Renal pelvis (tissue), 1 donor: ENCODE measurements at regions not wholly inside any gene's neighbourhood (a gene's known extent, or its start where the extent isn't known, plus 50 kb on each side); places are given as distances from the start of the nearest gene placed in this dataset.
A peak's percentile ranks its signal among the peaks of the same experiment; 100 is the strongest.
"Not testable (repeated sequence)": the region's sequence is repeated elsewhere in the genome, so short reads cannot be mapped to it uniquely, and the experiment has no call there.

Experiments
- DNase-seq: peaks from one replicate; pipeline ENCODE4 v3.0.0-alpha.2; 2013

DNA sequence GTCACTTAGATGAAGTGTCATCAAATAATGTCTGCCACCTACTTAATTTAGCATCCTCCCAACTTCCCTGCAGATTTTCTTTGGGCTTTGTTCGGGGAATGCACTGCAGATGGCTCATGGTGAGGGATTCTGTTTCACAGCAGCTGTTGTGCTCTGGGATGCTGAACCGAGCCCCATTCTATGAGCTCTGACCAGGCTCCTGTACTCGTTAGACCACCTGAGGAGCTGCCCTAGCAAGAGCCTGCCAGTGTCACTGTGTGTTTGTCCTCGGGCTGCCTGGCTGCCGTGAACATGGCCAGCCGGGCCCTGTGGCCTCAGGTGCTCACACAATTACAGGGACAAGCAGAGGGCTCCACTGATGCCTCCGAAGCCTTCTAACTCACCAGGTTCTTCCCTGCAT, 238.8 kb upstream of the ECI2 start:
- DNase-seq = no peak

DNA sequence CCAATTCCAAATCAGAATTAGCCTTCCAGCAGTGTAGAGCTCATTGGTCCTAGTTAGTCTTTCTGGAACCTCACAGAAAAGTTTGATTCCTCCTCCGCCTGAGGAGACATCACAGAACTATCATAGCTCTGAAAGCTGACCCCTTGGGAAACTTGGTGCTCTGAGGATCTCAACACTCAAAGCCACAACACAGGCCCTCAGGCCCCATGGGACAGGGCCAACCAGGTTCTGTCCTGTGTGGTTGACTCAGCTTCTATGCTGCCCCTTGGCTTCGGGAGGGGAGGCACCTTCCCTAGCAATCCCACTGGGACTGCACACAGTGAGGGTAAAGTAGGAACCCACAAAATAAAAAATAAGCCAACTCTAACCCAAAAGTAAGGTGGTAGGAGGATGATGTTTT, 237.5 kb upstream of the ECI2 start:
- no peak for DNase-seq

DNA sequence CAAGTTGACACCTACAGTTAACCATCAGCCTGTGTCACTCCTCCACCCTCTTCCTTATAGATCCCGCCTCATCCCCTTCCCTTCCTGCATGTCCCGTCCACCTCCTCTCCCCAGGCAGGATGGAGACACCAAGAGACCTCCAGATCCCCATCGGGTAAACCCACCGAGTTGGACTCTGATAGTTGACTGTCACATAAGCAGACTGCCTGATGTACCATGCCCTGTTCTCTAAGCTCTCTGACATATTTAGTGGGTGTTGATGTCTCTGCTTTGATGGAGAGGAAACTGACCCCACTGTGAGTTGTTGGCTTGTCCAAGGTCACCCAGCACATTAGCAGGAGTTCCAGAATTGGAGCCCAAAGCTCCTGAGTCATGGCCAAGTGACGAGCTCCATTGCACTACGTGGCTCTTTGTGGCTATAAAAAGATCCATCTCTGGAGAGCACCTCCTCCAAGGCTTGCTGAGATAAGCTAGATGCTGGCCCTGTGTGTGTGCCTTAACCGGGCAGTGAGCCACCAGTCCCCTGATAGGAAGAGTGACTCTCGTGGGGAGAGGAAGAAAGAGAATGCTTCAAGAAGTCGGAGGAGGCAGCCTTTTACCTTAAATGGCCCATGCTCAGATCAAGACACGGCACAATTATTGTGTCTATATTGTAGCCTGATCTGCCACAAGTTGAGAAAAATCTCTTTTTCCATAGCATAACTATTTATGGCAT, 236.0 kb upstream of the ECI2 start:
- no peak for DNase-seq

DNA sequence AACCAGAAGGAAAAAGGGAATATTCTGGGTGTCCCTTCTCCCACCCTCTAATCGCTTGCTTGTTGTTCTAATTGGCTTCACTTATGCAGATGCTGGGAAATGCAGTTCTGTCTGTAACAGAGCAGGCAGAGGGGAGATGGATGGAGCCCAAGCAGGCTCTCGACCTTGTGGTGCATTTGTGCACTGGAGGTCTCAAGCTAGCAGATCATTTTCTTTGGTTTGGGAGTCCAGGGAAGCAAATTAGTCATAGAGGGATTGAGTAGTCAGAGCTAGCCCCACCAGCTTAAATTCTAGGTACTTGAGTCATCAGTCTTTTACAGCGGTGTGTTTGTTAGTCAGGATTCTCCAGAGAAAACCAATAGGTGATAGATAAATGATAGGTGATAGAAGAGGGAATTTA, 234.7 kb upstream of the ECI2 start:
- DNase-seq = no peak

DNA sequence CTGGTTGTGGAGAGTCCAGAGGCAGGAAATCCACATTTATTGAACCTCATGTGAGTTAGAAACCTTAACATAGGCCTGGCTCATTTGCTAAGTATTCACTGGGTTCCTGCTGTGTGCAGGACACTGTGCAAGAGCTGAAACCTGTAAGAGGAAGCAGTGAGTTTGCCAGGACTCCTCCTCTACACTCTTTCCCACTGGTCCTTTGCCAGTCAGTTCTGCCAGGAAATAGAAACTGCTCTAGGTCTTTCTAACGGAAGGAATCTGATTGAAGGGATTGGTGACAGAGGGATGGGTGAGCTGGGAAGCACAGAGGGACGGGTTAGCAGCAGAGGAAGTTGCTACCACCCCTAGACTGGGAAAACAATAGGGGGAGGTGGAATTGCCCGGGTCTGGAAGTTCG, 234.2 kb upstream of the ECI2 start:
- DNase-seq = no peak

DNA sequence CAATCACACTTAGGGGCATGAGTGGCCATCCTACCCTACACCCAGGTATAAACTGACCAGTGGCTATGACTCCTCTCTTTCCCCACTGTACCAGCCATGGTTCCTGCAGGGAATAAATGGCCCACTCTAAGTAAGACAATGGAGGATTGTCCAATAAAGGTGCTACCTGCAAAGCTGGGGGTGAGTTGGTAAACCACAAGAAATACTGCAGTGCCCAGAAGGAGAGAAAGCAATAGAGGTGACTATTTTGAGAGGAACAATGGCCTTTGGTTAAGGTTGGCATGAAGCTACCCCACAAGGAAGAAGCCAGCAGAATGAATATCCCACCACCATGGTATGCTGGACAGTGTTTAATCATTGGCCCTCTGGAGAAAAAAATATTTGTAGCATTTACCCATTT, 233.3 kb upstream of the ECI2 start:
- no peak for DNase-seq

DNA sequence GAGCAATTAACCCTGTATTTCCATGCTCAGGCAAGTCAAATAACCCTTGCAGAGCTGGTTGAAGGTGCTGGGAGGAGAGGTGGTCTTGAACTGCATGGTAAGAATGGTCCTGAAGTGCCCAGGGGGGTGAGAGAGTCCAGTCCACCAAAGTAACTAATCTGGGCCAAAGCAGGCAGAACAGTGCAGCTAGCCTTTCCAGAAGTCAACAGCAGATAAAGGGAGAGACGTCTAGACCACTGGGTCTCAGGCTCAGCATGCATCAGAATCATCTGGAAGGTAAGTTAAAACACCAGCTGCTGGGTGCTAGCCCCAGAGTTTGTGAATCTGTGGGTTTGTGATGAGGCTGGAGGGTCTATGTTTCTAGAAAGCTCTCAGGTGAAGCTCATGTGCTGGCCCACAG, 232.3 kb upstream of the ECI2 start:
- DNase-seq = no peak

DNA sequence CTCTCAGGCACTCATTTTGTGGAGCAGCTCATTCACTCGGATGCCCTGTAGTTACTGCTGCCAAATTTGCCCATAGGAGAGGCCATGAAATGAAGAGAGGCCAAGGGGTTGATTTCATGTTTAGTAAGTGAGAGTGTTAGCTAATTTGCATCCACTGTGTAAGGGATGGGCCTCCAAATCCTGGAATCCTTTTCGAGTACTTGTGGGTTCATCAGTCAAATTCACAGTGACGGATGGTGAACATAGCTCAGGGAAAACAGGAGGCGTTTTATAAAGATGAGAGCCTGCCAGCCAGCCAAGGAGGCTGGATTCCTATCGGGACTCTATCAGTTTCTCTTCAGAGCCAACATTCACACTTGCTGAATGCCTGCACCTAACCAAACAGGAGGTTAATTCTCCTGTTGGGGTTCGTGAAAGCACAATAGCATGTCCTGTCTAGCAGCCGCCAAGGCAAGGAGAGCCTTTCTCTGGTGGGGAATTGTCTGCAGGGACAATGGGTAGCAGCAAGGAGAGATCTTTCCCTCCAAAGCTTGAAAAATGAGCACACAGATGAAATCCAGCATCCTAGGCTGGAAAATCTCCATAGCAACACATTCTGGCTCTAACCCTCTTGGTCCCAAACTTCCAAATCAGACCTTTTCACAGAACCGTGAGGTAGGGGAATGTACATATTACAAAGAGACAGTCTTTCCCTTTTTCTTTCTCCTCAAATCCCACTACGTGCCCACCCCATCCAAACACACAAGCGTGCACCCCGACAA, 231.4 kb upstream of the ECI2 start:
- no peak for DNase-seq

DNA sequence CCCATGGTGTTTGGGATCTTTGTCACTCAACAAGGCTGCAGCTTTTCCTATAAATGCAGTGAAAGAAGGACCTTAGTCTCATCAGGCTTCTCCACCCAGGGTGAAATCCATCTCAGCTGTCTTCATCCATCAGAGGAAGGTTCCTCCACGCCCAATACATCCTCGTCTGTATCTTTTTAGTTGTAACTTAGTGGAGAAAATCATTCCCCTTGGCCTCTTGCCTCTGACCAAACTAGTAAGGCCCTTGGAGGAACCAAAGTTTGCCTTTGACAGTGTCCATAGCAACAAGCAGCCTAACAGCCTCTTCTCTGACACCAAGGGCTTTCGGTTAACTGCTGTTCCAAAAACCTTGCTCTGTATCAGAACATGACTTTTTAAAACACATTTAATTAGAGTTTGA, 230.3 kb upstream of the ECI2 start:
- no peak for DNase-seq

DNA sequence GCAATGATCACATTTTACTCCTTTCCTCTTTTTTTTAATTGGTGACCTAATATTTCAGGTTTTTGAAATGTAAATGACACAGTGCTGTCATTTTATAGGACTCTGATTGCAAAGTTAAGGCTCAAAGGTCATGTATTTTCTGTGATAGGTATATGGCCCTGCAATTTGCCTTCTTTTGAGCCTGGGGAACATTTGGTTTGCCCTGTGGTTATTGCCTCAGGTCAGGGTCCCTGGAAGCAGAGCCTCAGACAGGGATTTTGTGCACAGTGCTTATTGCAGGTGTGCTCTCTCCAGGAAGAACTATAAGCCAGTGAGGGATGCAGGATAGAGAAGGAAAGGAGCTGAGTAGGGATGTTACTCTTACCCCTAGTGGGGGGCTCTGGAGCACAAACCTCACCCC, 229.3 kb upstream of the ECI2 start:
- no peak for DNase-seq

DNA sequence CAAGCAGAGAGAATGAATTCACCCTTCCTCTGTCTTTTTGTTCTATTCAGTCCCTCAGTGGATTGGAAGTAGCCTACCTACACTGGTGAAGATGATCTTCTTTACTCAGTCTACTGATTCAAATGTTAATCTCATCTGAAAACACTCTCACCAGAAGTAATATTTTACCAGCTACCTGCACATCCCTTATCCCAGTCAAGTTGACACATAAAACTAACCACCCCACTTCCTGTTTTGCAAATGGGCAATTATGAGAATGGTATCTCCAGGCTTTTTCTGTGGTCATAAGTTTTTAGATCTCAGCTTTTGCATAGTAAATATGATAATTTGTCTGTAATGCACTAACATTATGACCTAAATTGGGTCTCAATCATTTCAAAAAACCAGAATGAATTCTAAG, 228.8 kb upstream of the ECI2 start:
- no peak for DNase-seq

DNA sequence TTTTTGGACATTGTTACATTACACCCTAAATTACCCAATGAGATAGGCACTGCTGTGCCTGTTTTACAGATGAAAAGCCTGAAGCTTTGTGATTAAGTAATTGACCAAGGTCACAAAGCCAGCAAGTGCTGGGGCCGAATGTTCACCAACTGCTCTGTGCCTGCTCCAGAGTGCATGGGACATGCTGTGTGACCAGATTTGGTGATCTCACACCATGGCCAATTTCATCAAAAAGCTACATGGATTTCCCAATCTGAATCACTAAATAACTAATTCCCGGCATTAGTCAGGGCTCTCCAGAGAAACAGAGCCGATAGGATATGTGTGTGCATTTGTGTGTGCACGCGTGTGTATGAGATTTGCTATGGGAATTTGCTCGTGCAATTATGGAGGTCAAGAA, 228.3 kb upstream of the ECI2 start:
- DNase-seq = no peak

DNA sequence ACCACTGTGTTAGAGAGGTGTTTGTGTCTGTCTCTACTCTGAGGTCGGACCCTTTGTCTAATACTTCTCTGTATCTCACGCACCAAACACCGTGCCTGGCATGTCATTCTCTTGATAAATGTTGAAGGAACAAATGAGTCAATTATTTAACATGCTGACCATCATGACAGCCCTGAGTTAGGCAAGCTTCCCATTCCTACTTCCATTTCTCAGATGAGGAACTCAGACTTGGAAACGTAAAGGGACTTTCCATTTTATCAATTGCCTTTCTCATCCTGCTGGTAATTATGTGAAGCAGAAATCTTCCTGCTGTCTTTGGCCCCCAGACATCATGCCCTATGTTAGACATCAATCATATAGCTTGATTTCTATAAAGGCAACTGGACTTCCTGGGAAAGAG, 227.0 kb upstream of the ECI2 start:
- DNase-seq = no peak

DNA sequence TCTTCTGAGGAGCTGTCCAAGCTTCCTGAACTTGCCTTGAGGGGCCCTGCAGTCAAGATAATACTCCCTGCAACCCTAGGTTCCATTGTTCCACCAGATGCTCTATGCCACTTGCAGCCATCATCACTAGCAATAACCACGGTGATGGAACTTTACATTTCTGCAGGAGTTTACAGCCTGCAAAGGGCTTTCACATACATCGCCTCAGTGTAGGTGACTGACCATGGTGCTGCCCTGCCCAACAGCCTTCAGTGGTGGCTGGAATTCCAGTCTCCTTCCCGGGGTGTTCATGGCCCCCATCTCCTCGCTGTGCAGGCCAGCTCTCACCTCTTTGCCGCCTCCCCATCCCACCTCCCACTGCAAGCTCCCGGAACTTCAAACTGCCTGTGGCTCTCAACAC, 225.5 kb upstream of the ECI2 start:
- no peak for DNase-seq

DNA sequence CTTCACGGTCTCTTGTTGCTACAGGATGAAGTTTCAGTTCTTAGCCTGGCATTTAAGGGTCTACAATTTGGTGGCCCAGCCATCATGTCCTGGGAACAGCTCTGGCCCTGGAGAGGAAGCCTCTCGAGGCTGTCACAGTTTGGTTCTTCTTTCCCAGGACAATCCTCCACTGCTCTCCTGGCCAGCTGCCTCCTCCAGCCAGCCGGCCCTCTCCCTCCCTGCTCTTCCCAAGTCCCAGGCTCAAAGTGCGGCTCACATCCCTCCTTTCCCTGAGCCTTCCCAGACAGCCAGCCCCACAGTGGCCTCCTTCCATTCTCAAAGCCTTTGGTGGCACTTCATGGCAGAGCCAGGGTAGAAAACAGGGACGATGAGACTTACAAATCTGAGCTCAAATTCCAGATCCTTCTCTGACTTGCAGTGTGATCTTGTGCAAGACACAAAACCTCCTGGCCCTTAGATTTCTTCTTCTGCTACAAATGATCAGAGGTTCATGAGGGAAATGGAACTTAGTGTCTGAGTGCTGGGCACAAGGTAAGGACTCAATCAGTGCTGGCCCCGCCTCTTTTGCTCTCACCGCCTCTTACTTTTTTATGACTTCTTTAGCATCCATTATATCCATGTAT, 223.8 kb upstream of the ECI2 start:
- DNase-seq = no peak

DNA sequence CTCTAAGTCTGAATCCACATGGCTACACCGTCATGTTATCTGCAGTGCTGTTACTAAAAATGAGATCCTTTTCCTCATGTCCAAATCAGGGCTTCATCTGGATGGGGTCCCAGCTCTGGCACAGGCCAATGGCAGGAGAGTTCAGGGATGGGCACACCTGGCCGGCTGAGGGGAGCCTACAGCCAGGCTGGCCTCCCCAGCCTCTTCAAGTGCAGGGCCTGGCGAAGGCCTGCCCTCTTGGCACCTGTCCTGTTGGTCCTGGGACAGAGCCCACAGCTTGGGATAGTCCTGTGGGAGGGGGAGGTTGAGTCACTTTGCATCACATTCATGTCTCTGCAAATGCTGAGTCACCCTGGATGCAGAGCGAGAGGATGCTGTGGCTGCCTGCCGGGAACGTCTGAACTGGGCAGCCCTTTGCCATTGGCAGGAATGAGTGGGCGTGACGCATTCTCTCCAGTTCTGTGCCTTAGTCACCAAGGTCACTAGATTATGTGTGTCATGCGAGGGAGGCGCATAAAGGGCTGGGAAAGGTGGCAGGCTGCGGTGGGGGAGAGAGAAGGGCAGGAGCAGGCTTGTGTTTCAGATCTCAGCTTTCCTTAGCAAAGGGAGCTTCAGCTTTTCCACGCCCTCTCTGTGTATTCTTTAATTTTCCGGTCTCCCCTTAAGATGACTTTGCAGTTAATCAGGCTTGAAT, 223.2 kb upstream of the ECI2 start:
- DNase-seq = peak; percentile 87

DNA sequence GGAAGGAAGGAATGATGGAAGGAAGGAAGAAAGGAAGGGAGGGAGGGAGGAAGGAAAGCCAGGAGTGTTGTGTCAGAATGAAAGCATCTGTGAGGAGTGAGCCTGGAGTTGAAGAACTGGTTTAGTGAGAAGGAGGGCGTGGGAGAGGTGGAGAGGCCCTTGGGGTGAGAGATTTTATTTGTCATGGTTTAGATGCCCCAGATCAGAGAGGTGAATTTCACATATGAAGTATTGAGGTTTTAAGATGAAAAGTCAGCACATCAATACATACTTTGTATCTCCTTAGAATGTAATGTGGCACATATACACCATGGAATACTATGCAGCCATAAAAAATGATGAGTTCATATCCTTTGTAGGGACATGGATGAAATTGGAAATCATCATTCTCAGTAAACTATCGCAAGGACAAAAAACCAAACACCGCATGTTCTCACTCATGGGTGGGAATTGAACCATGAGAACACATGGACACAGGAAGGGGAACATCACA, 222.3 kb upstream of the ECI2 start:
- not testable (repeated sequence) for DNase-seq

DNA sequence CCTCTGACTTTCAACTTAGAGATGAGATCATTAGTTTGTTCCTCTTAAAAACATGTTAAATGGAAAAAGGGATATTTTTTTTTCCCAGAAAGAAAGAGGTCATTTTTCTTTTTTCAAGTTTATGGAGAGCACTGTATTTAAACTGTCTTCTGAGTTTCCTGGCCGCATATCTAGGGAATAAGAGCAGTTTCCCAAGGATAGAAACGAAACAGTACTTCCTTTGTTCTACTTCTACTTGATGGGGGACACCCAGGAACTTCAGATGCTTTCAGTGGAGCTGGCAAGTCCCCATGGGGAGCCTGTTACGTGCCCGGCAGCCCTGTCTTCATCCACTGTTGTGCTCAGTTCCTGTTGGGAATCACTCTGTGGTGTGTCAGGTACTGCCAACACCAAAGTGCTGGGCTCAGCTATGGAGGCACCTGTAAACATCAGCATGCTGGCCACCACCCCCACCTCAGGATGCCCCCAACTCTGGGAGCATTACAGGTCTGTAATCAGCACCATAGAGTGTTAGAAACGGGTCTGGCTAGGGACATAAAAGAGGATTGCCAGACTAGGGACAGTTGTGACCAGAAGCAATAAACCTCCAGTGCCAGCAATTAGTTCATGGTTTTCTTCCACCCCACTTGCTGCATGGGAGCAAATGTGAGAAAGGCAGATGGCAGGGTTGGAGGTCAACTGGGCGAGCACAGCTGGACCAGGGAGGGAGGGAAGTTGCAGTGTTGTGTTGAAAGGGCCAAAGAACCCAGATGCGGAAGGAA, 221.7 kb upstream of the ECI2 start:
- no peak for DNase-seq

DNA sequence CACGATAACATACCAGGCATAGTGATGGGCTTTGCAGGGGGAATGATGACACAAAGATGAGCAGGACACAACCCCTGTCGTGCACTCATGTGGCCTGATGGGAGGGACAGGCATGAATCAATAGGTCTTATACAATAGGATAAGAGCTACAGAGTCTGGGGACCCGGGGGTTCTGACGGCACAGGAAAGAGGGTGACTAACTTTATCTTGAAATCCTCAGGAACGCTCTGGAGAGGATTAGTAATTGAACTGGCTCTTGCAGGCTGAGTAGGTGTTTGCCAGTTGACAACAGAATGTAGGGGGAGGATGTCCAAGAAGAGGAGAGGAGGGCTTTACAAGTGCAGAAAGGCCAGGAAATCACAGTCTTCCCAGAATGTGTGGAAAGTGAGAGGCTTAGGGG, 219.9 kb upstream of the ECI2 start:
- no peak for DNase-seq

DNA sequence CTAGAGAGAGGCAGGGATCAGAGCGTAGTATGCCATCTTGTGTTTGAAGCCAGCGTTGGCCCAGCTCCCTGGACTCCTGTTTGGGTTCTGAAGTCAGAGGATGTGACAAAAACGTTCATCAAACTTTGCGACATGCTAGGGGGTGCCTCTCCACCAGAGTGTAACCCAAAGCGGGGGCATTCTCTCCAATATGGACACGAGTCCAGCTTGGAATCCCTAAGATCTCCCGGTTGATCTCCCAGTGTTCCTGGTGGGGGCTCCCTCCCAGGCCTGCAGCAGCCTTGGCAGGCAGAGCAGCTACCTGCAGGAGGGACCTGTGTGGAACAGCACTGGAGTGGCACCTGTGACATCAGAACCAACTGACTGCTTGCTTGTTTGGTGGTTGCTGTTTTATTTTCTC, 218.8 kb upstream of the ECI2 start:
- DNase-seq = no peak

DNA sequence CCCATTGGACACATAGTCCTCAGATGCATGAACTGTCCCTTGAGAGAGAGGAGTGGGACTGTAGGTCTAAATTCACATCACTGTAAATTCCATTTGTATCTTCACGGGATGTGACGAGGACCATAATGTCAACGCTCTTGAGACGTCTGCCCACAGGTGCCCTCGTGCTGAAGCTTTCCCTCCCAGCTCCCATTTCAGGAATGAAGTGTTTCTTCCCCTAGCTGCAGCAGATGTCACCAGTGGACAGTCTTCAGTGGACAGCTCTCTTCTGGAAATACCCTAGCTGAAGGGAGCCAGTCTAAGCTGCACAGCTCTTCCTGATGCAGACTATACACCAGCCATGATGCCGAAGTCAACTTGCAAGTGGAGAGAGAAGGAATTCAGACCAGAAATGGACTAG, 217.4 kb upstream of the ECI2 start:
- no peak for DNase-seq

DNA sequence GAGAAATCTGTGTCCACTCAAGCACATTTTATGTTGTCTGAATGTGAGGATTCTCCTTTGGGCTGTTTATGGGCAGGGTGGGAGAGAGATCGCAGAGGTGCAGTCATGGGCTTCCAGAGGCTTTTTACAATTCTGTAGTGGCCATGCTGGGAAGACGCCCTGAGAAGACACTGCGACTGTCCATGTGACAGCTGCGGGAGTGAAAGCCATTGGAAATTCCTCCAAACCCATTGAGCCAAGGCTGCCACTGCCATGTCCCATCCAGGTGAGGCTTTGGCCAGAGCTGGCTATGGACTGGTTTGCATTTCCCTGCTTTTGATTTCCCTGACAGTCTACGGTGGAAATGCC, 216.9 kb upstream of the ECI2 start:
- DNase-seq = no peak
